Hindlimb muscle (tissue), 1 donor: ENCODE measurements at regions not wholly inside any gene's neighbourhood (a gene's known extent, or its start where the extent isn't known, plus 50 kb on each side); places are given as distances from the start of the nearest gene placed in this dataset.

Experiments
- DNase-seq: peaks from one replicate; pipeline ENCODE4 v3.0.0-alpha.2; 2013

DNA sequence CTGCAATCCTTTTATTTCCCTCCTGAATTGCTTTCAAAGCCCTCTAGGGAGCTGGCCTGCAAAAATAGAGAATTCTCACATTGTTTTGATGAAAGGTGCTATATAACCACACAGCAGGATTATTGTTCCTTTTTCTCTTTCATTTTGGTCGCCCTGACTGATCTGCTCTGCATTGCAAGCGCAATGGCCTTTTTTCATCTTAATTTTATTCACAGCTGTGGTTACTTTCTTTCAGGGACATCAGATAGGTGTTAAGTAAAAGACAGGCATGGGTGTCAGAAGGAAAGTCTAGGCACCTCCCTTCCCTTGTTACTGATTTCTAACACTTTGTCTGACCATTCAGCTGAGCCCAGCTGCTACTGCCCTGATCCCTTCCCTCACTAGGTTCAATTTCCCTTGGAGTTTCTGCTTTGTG is 850.5 kb upstream of the MAP3K7 start:
- no peak for DNase-seq

DNA sequence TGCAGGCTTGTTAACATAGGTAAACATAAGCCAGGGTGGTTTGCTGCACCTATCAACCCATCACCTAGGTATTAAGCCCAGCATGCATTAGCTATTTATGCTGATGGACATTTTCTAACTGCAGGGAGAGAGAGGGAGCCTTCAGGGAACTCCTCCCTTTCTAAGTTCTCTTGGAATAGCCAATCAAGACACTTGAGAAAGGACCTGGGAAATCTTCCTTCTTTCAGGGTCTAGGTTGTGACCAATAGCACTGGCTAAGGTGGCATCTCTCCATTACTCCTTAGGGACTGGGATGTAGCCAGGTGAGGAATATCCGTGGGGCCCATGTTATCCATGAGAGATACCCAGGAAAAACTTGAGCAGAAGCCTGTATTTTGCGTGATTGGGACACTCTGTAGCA is 849.6 kb upstream of the MAP3K7 start:
- DNase-seq = no peak

DNA sequence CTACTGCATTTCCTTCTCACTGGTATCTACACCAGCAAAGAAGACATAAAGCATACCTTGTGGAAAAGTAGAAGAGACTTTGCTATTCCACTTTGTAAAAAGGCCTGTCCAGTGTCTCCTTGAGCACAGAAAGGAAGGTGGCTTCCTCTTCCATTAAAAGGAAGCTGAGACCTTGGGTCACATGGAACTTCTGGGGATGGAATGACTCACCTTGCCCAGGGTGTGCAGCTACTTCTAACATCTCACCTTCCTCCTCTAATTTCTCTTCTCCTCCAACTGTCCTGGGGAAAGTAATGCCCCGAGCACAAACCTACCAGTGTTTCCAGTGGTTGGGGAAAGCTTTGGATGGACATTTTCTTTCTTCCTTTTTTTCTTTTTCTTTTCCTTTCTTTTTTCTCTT is 848.8 kb upstream of the MAP3K7 start:
- no peak for DNase-seq

DNA sequence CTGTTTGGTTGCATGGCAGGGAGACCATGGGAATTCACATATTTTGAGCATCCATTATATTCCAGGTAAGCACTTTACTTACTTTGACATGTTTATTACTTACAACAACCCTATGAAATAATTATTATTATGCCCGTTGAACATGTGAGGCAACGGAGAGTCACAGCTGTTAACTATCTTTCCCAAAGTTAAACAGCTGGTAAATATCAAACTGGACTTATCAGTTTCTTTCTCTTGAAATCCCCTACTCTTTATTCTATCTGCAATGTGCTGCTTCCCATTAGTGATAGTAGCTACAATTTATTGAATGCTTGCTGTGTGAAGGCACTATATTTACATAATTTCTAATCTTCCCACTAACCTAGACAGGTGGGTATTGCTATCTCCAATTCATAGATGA is 847.7 kb upstream of the MAP3K7 start:
- no peak for DNase-seq

DNA sequence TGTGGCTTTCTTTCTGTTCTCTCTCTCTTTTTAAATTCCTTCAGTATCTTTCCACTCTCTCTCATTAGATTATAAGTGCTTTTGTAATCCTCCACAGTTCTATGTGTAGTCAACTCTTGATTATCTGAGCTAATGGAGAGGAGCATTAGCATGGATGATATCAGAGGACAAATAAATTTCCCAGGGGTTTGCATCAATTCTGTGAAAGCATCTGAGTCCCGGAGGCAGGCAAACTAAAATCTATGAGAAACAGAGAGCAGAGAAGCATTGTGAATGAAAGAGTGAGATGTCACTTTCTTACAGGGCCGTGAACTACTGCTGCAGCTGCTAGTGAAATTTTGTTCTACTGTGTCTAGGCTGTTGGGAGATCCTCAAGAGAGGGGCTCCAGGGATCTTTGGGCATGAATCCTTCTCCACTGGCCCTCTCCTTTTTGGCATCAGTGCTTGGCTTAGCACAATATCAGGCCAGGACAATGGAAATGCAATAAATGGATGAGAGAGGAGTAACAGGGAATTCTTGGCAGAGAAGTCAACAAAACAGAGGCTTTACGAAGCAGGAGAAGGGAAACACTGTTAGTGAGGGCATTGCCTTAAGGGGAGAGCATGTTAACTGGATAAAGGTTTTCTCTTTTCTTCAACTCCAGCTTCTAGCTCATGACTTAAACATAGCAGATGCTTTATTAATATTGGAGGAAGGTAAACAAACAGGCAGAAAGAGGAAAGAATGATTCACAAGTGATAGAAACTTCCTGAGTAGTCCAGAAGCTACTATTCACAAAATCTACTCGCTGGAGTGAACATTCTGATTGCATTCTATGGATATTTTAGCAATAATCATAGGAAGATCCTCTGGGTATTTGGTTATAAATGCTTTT is 847.0 kb upstream of the MAP3K7 start:
- DNase-seq = peak; percentile 26

DNA sequence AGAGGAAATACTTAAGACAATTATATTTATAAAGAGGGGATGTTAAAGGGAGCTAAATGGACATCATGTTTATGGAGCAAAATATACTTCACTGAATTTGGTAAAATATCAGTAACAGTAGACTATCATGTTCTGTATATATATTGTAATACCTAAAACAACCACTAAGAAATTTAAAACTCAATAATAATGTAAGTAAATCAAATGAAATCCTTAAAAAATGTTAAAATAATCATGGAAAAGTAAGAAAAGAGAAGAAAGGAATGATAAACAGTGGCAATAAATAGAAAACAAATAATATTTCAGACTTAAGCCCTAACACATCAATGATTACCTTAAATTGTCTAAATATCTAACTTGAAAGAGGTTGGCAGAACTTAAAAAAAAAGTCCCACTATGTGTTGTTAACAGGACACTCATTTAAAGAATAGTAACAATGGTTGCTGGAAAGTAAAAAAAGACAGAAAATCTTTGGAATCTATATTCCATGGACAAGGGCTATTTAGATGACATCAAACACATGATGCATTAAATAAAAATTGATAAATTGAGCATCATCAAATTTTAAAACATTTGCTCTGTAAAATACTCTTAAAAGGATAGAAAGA is 842.2 kb upstream of the MAP3K7 start:
- no peak for DNase-seq

DNA sequence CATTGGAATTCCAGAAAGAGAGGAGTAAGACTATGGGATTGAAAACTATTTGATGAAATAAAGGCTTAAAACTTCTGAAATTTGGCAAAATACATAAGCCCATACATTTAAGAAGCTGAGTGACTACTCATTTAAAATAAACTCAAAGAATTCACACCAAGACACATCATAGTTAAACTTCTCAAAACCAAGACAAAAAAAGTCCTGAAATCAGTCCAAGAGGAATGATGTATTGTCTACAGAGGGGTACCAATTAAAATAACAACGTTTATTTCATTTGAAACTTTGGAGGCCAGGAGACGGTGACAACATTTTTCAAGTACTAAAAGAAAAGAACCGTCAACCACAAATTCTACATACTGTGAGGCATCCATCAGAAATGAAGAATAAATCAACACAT is 841.4 kb upstream of the MAP3K7 start:
- no peak for DNase-seq

DNA sequence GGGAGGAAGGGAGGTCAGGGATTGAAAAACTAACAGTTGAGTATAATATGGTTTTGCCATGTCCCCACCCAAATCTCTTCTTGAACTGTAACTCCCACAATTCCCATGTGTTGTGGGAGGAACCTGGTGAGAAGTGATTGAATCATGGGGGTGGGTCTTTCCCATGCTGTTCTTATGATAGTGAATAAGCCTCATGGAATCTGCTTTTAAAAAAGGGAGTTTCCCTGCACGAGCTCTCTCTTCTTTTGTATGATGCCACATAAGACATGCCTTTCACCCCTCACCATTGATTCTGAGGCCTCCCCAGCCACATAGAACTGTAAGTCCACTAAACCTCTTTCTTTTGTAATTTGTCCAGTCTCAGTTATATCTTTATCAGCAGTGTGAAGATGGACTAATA is 833.4 kb upstream of the MAP3K7 start:
- no peak for DNase-seq

DNA sequence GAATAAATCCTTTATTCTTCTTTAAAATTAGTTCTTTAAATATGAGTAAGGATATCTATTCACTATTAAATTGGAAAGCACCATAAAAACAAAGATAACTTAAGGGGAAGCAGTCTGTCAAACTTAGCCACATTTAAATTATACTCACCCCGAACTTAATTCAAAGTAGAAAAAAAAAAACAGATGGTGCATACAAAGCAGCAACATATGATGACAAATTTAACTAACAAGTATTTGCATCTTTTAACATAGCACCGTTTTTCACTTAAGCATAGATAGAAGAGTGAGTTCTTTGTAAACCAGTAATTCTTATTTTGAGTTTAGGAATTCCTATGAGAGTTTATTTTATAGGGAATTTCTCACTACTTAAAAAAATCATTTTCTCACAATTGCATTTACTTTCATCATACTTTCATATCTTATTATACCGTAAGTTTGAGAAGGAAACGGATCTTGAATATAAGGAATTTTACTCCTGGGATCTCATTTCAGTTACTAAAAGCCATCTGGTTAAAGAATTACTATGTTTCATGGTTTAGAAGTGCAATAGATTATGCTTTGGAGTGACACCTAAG is 828.2 kb upstream of the MAP3K7 start:
- DNase-seq = no peak

DNA sequence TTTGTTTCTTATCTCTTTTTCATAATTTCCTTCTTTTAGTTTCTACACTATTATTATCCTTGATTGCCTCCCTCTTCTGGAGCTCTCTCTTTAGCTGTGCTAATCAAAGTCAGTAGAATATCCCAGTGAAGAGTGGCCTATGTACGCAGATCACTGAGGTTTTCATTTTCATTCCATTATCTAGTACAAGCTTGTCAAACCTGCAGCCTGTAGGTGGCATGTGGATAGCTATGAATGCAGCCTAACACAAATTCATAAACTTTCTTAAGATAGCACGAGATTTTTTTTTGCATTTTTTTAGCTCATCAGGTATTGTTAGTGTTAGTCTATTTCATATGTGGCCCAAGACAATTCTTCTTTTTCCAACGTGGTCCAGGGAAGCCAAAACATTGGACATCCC is 825.7 kb upstream of the MAP3K7 start:
- DNase-seq = no peak

DNA sequence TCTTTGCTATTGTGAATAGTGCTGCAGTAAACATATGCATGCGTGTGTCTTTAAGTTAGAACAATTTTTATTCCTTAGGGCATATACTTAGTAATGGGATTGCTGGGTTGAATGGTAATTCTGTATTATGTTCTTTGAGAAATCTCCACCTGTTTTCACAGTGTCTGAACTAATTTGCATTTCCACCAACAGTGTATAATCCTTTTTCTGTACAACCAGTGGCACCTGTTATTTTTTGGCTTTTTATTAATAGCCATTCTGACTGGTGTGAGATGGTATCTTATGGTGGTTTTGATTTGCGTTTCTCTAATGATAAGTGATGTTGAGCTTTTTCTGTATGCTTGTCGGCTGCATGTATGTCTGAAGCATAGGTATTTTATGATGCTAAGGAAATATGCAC is 820.8 kb upstream of the MAP3K7 start:
- no peak for DNase-seq

DNA sequence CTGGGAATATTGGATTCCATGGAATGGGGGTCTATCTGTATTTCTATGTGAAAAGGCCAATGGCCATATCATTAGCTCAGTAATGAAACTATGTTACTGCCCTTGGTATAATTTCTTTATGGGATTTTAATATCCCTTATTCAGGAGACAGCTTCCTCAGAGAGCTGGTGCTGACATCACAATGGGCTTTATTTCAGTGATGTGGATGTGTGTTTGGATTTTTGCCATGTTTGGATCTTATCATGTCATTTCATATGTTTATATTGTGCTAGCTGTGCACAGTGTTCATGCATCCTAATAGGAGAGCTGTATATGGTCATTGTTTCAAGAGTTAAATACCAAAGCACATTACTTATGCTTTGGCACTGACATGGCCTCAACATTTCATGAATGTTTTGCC is 806.1 kb upstream of the MAP3K7 start:
- no peak for DNase-seq

DNA sequence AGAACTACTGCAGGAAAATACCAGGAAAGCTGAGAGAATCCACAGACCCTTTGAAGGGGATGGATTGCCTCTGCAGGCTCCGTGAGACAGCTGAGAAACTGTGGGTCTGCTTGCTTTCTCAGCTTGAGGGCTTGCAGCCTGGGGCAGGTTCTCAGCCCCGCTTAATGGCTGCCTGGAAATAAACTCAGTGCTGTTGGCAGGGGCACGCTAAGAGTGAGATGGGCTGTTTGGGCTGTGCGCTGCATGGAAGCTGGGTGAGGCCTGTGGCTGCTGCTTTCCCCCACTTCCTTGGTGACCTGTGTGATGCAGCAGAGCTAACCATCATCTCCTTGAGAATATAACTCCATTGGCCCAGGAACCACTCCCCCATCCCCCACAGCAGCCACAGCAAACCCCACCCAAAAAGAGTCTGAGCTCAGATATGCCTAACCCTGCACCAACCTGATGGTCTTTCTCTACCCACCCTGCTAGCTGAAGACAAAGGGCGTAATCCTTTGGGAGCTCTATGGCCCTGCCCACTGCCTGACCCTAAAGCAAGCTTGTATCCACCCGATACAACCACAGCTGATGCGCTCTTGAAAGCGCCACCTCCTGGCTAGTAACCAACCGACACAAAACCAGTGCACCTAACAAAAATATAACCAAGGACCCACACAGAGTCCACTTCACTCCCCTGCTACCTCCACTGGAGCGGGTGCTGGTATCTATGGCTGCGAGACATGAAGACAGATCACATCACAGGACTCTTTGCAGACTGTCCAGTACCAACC is 800.6 kb upstream of the MAP3K7 start:
- no peak for DNase-seq

DNA sequence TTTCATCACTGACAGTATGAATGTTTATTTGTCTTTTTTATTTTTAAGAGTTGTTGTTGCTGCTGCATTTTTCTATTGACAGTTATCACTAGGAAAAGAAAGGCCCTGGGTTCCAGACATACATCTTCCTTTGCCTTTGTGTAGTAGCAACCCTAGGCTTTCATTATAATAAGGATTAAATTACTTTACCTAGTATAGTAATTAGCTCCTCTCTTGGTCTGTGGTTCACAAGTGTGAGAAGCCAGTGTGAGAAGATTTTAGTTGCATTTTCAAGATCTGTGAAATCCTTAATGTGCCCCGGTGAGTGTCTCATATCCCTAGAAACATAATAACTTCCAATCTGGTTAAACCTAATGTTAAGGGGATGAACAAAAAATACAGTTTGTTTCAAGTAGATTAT is 799.3 kb upstream of the MAP3K7 start:
- DNase-seq = no peak

DNA sequence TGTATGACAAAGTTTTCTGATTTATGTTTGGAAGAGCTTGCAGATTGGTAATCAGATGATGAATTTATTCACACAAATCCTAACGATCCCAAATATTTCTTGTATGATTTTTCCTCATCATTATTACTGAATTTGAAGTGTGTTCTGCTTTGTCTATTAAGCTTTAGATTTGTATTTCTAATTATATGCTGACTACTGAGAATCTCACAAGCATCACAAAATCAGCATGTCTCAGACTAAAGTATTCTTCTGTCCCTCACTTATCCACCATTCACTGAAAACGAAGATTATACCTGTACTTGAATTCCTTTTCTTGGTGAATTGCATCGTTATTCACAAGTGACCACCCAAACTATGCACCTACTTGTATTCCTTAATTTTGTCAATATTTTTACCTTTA is 796.3 kb upstream of the MAP3K7 start:
- no peak for DNase-seq

DNA sequence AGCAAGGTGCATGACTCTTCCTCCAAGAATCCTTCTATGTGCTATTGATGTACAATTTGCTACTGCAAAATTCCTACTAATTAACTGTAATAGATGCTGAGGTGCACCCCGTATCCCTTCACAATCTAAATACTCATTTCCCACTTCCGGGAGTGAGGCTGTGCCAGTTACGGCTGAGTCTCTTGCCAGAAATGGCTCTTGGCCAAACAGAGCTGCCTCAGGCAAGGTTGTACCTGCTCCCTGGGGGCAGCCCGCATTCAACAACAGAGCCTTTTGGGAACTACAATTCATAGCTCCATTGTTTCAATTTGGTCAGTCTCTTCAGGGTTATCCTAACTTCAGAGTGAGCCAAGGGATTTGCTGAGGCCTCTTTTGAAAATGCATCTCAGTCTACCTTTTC is 789.8 kb upstream of the MAP3K7 start:
- no peak for DNase-seq

DNA sequence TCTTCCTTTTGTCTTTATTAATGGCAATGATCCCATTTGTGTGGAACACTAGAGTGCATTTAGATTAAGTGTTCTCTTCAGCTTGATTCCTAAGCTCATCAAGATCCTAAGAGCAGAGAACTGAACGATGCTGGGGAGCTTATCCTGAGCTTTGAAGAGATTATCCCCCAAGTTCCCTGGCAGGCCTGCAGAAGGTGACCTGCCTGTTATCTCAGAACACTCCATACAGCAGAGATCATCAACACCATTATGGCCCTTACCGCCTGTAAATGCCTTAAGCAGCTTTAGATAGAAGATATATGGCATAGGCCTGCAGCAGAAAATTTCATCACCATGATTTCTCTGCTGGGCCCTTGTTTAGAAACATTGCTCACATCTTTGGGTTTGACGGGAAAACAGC is 779.9 kb upstream of the MAP3K7 start:
- DNase-seq = no peak

DNA sequence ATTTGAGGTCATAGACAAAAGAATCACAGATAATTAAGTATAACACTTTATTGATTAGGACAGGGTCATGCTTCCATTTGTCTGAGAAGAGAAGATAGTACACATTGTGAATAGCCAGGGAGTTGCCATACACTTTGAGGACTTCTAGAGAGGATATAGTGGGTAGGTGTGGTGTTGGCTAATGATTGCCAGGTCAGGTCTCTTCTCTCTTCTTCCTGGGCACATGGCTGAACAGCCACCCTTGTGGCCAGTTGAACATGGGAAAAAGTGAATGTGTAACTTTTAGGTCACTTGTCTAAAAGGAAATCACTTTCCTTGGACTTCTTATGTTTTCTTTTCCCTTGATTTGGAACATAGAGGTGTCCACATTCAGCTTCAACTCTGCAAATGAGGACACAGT is 772.1 kb upstream of the MAP3K7 start:
- DNase-seq = no peak

DNA sequence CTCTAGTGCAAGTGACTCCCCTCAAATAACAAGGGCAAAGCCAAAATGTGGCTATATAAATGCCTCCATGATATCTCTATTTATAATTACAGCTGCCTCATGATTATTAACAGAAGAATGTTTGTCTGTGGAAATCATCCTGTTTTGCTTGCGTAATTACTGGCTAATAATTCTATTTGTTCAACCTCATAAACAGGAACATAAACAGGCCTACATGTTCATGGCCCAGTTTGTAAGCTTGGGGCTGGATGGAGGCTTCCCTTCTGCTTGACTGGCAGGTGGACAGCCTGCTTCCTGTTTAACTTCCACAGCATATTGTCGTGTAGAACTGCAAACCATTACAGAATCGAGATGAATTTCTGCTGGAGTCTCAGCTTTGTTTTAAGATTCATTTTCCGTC is 766.0 kb upstream of the MAP3K7 start:
- DNase-seq = no peak

DNA sequence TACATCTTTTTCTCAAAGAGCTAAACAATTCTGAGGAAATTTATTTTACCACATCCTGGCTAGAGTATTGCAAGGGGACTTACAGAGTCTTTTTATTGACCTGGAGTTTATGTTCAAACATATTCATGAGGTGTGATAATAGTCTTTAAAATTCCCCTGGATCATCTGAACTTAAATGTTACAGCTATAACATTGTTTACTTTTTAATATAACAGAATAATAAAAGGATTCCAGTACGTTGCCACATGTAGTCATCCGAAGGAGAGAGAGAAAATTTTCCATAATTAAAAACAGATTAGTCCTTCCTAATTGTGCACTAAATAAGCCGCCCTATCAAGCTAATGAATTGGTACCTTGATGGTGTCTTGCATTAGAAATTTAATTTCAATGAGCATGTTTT is 765.4 kb upstream of the MAP3K7 start:
- no peak for DNase-seq

DNA sequence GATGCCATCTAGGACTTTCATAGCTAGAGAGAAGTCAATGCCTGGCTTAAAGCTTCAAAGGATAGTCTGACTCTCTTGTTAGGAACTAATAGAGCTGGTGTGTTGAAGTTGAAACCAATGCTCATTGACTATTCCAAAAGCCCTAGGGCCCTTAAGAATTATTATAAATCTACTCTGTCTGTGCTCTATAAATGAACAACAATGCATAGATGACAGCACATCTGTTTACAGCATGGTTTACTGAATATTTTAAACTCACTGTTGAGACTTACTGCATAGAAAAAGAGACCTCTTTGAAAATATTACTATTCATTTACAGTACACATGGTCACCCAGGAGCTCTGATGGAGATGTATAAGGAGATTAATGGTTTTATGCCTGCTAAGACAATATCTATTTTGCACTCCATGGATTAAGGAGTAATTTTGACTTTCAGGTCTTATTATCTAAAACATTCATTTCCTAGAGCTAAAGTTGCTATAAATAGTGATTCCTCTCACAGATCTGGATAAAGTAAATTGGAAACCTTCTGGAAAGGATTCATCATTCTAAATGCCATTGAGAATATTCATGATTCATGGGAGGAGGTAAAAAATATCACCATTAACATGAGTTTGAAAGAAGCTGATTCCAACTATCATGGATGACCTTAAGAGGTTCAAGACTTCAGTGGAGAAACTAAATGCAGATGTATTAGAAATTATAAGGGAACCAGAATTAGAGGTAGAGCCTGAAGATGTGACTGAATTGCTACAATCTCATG is 763.5 kb upstream of the MAP3K7 start:
- no peak for DNase-seq

DNA sequence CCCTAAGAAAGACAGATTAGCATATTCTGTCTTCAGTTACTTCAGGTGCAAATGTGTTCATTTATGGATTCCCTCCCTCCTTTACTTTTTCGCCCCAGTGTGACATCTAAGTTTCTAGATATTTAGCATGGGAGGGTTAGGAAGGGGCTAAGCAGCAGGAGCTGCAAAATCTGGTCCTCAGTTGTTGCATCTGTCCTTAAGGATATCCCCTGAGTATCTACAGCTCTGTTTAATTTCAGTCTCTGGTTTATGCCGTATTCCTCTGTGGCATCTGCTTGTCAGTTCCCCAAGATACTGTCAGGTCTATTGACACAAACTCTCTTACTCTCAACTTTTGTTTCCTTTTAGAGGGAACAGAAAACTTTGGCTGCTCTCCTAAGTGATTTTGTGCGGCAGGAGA is 754.6 kb upstream of the MAP3K7 start:
- no peak for DNase-seq
